AG04449 (cell line): ENCODE measurements at regions not wholly inside any gene's neighbourhood (a gene's known extent, or its start where the extent isn't known, plus 50 kb on each side); places are given as distances from the start of the nearest gene placed in this dataset.

Source experiments
- CTCF ChIA-PET: fragments of 350-600 bp; formaldehyde crosslinking; extraction: SDS; loops from one replicate; lab custom pipeline; 2021; ENCODE audit warnings: antibody characterized with exemption; lab: Yijun Ruan, JAX
- POLR2A ChIA-PET: fragments of 400-600, 350-600 bp; formaldehyde crosslinking; extraction: SDS; loops from one replicate; lab custom pipeline; 2020; ENCODE audit warnings: antibody characterized with exemption, inconsistent platforms; lab: Yijun Ruan, JAX
- DNase-seq: peaks from one replicate; pipeline ENCODE4 v3.0.0-alpha.2; 2010; ENCODE audit warnings: low read depth, low spot score
- H3K4me3 ChIP-seq: 2 replicates; pipeline ENCODE4 v1.5.1; 2011; ENCODE audit warnings: low read depth, mild to moderate bottlenecking, control low read depth, low read length
- TF ChIP-seq, protein P1 (sequence below): IDR thresholded peaks from one replicate; pipeline ENCODE4 v1.5.1; 2011; ENCODE audit warnings: mild to moderate bottlenecking, moderate library complexity, low read length, control low read depth, inconsistent platforms; ENCODE audit not compliant: insufficient read depth; ENCODE audit errors: missing control alignments

DNA sequence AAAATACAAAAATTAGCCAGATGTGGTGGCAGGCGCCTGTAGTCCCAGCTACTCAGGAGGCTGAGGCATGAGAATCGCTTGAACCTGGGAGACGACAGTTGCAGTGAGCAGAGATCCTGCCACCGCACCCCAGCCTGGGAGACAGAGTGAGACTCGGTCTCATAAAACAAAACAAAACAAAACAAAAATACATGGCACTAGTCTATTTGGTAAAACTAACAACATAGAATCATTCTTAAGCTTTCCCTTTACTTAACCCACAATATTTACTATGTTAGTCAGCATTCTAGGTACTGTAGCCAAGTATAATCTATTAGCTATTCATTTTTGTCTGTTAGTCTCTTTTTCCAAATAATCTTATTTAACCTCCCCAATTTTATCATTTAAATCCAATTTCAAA lies 1482.8 kb downstream of the SLITRK5 start:
- ChIA-PET POLR2A (no interaction called here), CTCF (no interaction called here)
- TF ChIP-seq, protein P1, sequence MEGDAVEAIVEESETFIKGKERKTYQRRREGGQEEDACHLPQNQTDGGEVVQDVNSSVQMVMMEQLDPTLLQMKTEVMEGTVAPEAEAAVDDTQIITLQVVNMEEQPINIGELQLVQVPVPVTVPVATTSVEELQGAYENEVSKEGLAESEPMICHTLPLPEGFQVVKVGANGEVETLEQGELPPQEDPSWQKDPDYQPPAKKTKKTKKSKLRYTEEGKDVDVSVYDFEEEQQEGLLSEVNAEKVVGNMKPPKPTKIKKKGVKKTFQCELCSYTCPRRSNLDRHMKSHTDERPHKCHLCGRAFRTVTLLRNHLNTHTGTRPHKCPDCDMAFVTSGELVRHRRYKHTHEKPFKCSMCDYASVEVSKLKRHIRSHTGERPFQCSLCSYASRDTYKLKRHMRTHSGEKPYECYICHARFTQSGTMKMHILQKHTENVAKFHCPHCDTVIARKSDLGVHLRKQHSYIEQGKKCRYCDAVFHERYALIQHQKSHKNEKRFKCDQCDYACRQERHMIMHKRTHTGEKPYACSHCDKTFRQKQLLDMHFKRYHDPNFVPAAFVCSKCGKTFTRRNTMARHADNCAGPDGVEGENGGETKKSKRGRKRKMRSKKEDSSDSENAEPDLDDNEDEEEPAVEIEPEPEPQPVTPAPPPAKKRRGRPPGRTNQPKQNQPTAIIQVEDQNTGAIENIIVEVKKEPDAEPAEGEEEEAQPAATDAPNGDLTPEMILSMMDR = no peak
- no peak overlapping the region for H3K4me3 ChIP-seq
- DNase-seq = no peak

DNA sequence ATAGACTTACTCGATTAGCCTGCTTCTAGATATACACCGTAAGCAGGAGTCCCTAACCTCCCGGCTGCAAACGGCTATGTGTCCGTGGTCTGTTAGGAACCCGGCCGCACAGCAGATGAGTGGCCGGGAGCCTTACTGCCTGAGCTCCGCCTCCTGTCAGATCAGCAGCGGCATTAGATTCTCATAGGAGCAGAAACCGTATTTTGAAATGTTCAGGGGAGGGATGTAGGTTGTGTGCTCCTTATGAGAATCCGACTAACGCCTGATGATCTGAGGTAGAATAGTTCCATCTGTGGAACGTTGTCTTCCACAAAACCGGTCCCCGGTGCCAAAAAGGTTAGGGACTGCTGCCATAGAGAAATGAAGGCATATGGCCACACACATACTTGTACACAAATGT lies 1491.9 kb downstream of the SLITRK5 start:
- CTCF ChIA-PET = no interaction called here
- TF ChIP-seq, protein P1 = no peak
- H3K4me3 ChIP-seq = no peak overlapping the region
- no peak for DNase-seq
- POLR2A ChIA-PET = no interaction called here

DNA sequence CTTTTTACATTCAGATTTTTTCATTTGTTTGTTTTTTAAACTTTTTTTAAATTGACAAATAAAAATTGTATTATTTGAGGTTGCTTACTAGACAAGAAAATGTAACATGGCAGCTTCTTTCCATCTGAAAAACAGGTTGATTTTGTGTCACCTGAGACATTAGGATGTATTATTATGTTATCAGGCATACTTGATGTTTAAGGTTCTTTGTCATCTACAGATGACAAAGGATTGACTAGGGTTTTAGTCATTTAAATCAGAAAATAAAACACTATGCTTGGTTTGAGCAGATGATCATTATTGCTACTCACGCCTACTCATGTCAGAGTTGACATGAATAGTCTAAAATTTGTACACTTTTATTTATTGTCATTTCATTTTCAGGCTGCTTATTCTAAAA lies 1494.5 kb downstream of the SLITRK5 start:
- CTCF ChIA-PET = no interaction called here
- TF ChIP-seq, protein P1 = no peak
- POLR2A ChIA-PET = no interaction called here
- no peak overlapping the region for H3K4me3 ChIP-seq
- no peak for DNase-seq

DNA sequence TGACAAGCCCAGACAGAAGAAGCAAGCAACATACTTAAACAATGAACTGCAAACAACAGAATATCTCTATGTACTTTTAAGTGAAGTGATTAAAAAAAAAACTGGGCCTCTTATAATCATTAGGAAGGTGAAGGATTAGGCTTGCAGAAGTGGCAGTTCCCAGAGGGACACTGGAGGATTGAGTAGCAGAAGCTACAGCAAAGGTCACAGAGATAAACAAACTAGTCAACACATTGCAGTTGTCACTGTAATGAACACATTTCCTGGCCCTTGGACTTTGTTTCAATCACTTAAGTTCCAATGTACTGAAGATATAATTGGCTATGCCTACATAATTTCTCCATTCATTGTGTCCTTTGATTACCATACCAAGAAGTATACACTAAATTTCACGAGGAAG lies 1498.8 kb downstream of the SLITRK5 start:
- ChIA-PET CTCF (no interaction called here), POLR2A (no interaction called here)
- TF ChIP-seq, protein P1 = no peak
- H3K4me3 ChIP-seq = no peak overlapping the region
- DNase-seq = no peak

DNA sequence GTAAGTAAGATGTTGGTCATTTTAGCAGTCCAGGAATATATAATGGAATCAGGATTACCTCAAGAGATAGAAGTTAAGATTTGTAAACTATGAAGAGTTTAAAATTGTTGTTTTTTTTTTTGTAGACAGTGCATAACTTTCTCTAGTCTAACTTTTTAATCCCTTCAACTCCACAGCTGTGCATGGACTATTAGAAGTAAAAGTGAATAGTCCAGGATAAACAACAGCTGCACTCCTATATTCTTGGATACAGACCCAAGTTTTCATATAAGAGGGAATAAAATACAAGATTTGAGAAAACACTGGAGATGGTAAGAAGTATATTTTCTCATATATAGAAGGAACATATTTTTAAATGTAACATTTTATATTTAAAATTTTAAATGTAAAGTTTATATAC lies 1509.9 kb downstream of the SLITRK5 start:
- CTCF ChIA-PET = no interaction called here
- no peak overlapping the region for H3K4me3 ChIP-seq
- TF ChIP-seq, protein P1 = no peak
- POLR2A ChIA-PET = no interaction called here
- no peak for DNase-seq

DNA sequence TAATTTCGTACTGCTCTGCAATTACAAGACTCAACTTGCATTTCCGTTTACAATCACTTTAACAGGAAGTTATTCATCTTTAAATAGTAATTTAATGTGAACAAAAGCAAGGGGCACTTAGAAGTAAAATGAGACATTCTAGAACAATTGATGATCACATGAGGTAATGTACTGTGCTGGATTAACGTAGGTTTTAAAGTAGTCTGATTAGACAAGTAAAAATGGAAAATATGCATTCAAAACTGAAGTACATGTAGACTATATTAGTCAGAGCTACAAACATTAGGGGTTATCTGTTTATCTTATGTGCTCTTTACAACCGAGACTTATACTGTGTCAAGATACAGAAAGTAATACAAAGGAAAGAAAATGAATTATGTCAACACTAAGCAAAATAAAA lies 1528.0 kb downstream of the SLITRK5 start:
- no peak overlapping the region for H3K4me3 ChIP-seq
- DNase-seq = no peak
- CTCF ChIA-PET = no interaction called here
- POLR2A ChIA-PET = no interaction called here
- TF ChIP-seq, protein P1 = no peak
